ENCODE measurements at regions not wholly inside any gene's neighbourhood (a gene's known extent, or its start where the extent isn't known, plus 50 kb on each side); places are given as distances from the start of the nearest gene placed in this dataset.

- TF ChIP-seq POLR2A (IDR thresholded peaks at IDR 0.05) (no peak), CTCF (IDR thresholded peaks at IDR 0.05) (no peak)
Observed at GRCh38 chr12:114996382-114996781, 312.4 kb upstream of the TBX3 start.
